Vagina (tissue), 2 donors: ENCODE measurements at regions not wholly inside any gene's neighbourhood (a gene's known extent, or its start where the extent isn't known, plus 50 kb on each side); places are given as distances from the start of the nearest gene placed in this dataset.
"Not testable (repeated sequence)": the region's sequence is repeated elsewhere in the genome, so short reads cannot be mapped to it uniquely, and the experiment has no call there.

Experiments
- CTCF ChIP-seq, 3 experiments: fragments of 450-650 bp in 2 of 3; fragments of 200-600 bp in 1 of 3; sonication (generic) in 1 of 3; IDR thresholded peaks; one replicate each; pipeline ENCODE4 v1.5.1; 2017 to 2019; ENCODE audit warnings: antibody characterized with exemption in 3 of 3, mild to moderate bottlenecking in 2 of 3, moderate library complexity in 2 of 3
- POLR2A ChIP-seq, 2 donors: fragments of 450-650 bp; IDR thresholded peaks; one replicate each; pipeline ENCODE4 v1.6.1; 2017; ENCODE audit warnings: antibody characterized with exemption in 2 of 2, mild to moderate bottlenecking in 2 of 2, moderate library complexity in 2 of 2

DNA sequence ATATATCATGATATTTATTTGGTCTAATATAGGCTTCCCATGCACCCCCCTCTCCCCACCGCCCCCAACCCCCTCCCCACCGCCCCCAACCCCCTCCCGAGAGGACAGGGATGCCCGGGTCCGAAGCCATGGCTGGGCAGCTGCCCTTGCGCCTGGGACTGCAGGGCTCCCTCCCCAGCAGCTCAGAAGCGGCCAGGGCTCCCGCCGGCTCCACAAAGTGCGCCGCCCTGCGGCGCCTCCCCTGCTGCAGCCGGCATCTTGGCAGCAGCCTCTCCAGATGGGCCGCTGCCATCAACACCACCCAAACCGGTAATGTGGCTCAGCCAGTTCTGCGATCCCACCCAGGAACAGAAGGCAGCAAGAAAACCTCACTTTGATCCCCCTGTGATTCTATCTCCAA, 389.4 kb downstream of the SPATA31A1 start:
- TF ChIP-seq POLR2A, CTCF (IDR thresholded peaks at IDR 0.05): not testable (repeated sequence)
